ENCODE measurements at regions not wholly inside any gene's neighbourhood (a gene's known extent, or its start where the extent isn't known, plus 50 kb on each side); places are given as distances from the start of the nearest gene placed in this dataset.

DNA sequence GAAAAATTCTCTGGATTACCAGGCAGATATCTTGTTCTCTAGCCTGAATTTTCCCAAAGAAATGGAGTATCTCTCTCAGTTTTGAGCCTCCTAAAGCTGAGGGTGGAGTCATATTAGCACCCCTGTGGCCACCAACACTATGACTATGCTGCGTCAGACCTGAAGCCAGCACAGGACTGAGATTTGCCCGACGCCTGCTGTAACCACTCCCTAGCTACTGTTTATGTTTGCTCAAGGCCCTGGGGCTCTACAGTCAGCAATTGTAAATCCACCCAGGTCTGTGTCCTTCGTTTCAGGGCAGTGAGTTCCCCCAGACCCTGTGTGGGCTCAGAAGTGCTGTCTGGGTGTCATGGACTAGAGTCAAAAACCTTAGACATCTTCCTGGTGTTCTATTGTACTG, 61.4 kb downstream of the ZXDA start:
- Histone ChIP-seq H3K4me3 (no peak overlapping the region), H3K27ac (no peak overlapping the region), H3K36me3 (replicated peaks in 1 of 2; ENCODE audit: insufficient read depth in 1 of 2, low read depth in 2 of 2) (no peaks in the 10 kb centered on the region), H3K4me1 (no peaks in the 10 kb centered on the region), H3K9me3 (no peaks in the 10 kb centered on the region), H3K27me3 (no peaks in the 10 kb centered on the region)
- WGBS, 2 donors: 80% methylated on average over 1 of the region's 4 CpGs; no CpG with 5 or more reads in 1 of the 2 donors
- ATAC-seq (no peak), DNase-seq (no peak)
- intact Hi-C loops (cut with DNase I): no loop called here
- no peak for TF ChIP-seq POLR2A (IDR thresholded peaks at IDR 0.05)
- TF ChIP-seq, protein P1, sequence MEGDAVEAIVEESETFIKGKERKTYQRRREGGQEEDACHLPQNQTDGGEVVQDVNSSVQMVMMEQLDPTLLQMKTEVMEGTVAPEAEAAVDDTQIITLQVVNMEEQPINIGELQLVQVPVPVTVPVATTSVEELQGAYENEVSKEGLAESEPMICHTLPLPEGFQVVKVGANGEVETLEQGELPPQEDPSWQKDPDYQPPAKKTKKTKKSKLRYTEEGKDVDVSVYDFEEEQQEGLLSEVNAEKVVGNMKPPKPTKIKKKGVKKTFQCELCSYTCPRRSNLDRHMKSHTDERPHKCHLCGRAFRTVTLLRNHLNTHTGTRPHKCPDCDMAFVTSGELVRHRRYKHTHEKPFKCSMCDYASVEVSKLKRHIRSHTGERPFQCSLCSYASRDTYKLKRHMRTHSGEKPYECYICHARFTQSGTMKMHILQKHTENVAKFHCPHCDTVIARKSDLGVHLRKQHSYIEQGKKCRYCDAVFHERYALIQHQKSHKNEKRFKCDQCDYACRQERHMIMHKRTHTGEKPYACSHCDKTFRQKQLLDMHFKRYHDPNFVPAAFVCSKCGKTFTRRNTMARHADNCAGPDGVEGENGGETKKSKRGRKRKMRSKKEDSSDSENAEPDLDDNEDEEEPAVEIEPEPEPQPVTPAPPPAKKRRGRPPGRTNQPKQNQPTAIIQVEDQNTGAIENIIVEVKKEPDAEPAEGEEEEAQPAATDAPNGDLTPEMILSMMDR (IDR thresholded peaks at IDR 0.05): no peak

DNA sequence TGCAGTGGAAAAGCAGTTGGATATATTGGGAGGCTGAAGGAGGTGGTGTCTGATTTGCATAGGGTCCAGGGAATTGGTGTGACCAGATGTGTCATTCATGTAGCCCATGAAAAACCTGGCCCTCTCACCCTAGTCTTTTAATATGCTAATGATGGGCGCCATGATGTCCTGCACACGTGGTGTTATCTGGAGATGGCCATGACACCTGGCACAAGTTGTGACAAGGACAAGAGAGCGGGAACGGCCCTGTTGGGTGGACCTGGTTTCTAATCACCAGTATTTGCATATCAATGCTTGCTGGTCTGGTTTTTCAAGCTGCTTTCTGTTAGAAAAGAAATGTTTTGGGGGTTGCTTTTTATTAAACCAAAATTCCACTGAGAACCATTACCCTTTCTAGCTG, 87.4 kb downstream of the ZXDA start:
- ATAC-seq (no peak), DNase-seq (peak in 1 of 4 donors; percentile 13)
- 7 to 16% methylated on average over 4 of the region's 4 CpGs for WGBS, 2 donors
- Histone ChIP-seq H3K27me3 (no peaks in the 10 kb centered on the region), H3K4me1 (no peaks in the 10 kb centered on the region), H3K27ac (no peak overlapping the region), H3K36me3 (replicated peaks in 1 of 2; ENCODE audit: insufficient read depth in 1 of 2, low read depth in 2 of 2) (no peaks in the 10 kb centered on the region), H3K9me3 (no peaks in the 10 kb centered on the region), H3K4me3 (no peak overlapping the region)
- intact Hi-C loops (cut with DNase I): loop anchor here (5.0 kb wide), 1 partner anchor 99 kb away; no protein-coding TSS in a partner anchor
- TF ChIP-seq POLR2A (IDR thresholded peaks at IDR 0.05): no peak
- TF ChIP-seq, protein P1 (IDR thresholded peaks at IDR 0.05): no peak

DNA sequence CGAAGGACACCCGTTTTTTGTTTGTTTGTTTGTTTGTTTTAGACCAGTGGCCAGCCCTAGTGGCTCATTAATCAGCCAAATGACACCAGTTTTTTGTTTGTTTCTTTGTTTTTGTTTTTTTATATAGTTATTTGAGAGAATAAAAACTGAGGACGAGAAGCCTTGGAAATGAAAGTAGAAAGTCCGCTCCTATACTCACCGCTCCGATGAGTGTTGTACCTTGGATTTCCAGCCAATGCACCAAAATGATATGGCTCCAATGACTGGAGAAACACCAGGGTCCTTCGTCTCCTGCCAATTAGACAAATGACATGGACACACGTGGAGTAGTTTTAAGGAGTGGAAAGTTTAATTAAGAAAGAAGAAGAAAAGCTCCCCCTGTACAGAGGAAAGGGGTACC, 87.9 kb downstream of the ZXDA start:
- WGBS, 2 donors: 22 to 40% methylated on average over 8 of the region's 8 CpGs
- no peak overlapping the region for H3K27ac ChIP-seq
- H3K27me3 ChIP-seq: no peaks in the 10 kb centered on the region
- intact Hi-C loops (cut with DNase I): loop anchor here (5.0 kb wide), 1 partner anchor 100 kb away; no protein-coding TSS in a partner anchor
- no peaks in the 10 kb centered on the region for H3K9me3 ChIP-seq
- DNase-seq (no peak), ATAC-seq (no peak)
- H3K4me3 ChIP-seq: no peak overlapping the region
- no peaks in the 10 kb centered on the region for H3K36me3 ChIP-seq (replicated peaks in 1 of 2; ENCODE audit: insufficient read depth in 1 of 2, low read depth in 2 of 2)
- no peaks in the 10 kb centered on the region for H3K4me1 ChIP-seq
- TF ChIP-seq, protein P1 (IDR thresholded peaks at IDR 0.05): no peak
- TF ChIP-seq POLR2A (IDR thresholded peaks at IDR 0.05): no peak

DNA sequence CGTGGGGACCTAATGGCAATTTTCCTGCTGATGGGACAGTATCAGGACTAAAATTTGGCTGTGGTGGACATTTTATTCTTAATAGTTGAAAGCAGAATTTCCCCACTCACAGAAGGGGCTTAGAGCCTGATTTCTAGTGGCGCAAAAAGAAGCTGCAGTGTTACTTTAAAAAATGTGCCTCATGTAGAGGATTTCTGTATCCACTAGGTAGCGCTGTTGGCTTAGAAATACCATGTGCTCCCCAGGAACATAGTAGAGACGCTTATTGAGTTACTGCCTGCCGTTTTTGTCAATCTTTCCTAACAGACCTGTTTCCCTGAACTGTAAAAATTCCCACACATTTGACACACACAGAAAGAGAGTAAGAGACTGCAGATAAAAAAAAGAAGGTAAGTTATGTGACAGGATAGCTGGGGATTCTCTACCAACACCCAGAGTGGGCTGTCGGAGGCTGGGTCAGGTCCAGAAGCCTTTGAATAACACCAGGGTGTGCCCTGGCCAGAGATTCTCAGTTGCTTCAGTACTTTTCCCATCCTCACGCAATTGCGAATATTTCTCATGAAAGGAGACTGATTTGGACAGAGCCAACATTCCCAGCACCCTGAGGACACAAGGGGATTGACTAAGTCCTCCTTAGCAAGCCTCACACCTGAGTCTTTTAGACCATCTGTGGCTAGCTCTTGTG, 88.4 kb downstream of the ZXDA start:
- 10 to 16% methylated on average over 8 of the region's 8 CpGs for WGBS, 2 donors
- no peak for TF ChIP-seq POLR2A (IDR thresholded peaks at IDR 0.05)
- TF ChIP-seq, protein P1 (IDR thresholded peaks at IDR 0.05): peak; percentile 36 to 87 (median 75)
- H3K27ac ChIP-seq: no peak overlapping the region
- intact Hi-C loops (cut with DNase I): loop anchor here (5.0 kb wide), 1 partner anchor 100 kb away; no protein-coding TSS in a partner anchor
- peak; percentile 79 for ATAC-seq
- no peaks in the 10 kb centered on the region for H3K27me3 ChIP-seq
- no peaks in the 10 kb centered on the region for H3K36me3 ChIP-seq (replicated peaks in 1 of 2; ENCODE audit: insufficient read depth in 1 of 2, low read depth in 2 of 2)
- peak; percentile 24 to 46 (median 28) for DNase-seq
- H3K9me3 ChIP-seq: no peaks in the 10 kb centered on the region
- no peak overlapping the region for H3K4me3 ChIP-seq
- no peaks in the 10 kb centered on the region for H3K4me1 ChIP-seq

DNA sequence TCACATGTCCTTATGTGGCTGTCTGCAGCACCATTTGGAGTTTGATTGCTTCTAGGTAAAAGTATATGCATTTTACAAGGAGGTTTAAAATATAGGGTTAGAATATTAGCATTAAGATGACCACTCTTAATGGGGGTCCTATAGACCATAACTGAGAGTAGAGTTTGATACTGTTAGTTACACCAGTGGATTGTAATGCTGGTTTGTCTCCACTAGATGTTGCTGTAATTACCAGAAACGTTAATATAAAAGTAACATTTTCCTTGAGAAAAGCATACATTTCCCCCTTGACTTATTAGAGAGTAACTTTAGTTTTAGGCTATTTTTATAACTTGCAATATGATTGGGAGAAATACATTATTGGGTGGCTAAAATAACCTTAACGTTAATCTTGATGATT, 93.0 kb downstream of the ZXDA start:
- Histone ChIP-seq H3K4me3 (no peak overlapping the region), H3K27me3 (no peaks in the 10 kb centered on the region), H3K36me3 (replicated peaks in 1 of 2; ENCODE audit: insufficient read depth in 1 of 2, low read depth in 2 of 2) (no peaks in the 10 kb centered on the region), H3K27ac (no peak overlapping the region), H3K4me1 (no peaks in the 10 kb centered on the region), H3K9me3 (no peaks in the 10 kb centered on the region)
- WGBS, 2 donors: 4 to 5% methylated on average over 2 of the region's 2 CpGs
- DNase-seq (no peak), ATAC-seq (no peak)
- TF ChIP-seq POLR2A (IDR thresholded peaks at IDR 0.05): no peak
- TF ChIP-seq, protein P1 (IDR thresholded peaks at IDR 0.05): peak in 4 of 7 experiments; percentile 11 to 42 (median 24)
- intact Hi-C loops (cut with DNase I): no loop called here
